ENCODE measurements at regions not wholly inside any gene's neighbourhood (a gene's known extent, or its start where the extent isn't known, plus 50 kb on each side); places are given as distances from the start of the nearest gene placed in this dataset.

GRCh38 chr14:99062772-99063418 is 209.1 kb downstream of the BCL11B start:
- TF ChIP-seq, protein P1, sequence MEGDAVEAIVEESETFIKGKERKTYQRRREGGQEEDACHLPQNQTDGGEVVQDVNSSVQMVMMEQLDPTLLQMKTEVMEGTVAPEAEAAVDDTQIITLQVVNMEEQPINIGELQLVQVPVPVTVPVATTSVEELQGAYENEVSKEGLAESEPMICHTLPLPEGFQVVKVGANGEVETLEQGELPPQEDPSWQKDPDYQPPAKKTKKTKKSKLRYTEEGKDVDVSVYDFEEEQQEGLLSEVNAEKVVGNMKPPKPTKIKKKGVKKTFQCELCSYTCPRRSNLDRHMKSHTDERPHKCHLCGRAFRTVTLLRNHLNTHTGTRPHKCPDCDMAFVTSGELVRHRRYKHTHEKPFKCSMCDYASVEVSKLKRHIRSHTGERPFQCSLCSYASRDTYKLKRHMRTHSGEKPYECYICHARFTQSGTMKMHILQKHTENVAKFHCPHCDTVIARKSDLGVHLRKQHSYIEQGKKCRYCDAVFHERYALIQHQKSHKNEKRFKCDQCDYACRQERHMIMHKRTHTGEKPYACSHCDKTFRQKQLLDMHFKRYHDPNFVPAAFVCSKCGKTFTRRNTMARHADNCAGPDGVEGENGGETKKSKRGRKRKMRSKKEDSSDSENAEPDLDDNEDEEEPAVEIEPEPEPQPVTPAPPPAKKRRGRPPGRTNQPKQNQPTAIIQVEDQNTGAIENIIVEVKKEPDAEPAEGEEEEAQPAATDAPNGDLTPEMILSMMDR (IDR thresholded peaks at IDR 0.05): no peak
- DNase-seq (ENCODE audit: low spot score) (no peak), ATAC-seq (ENCODE audit: low FRiP score) (no peak)

GRCh38 chr14:99063620-99064225 is 208.3 kb downstream of the BCL11B start:
- TF ChIP-seq, protein P1 (IDR thresholded peaks at IDR 0.05): no peak
- DNase-seq (ENCODE audit: low spot score): no peak
- ATAC-seq (ENCODE audit: low FRiP score): no peak

- no peak for DNase-seq (ENCODE audit: low spot score)
- ATAC-seq (ENCODE audit: low FRiP score): peak; percentile 78
- TF ChIP-seq, protein P1 (IDR thresholded peaks at IDR 0.05): no peak
Measured at GRCh38 chr14:99064262-99064954, 207.6 kb downstream of the BCL11B start.

DNA sequence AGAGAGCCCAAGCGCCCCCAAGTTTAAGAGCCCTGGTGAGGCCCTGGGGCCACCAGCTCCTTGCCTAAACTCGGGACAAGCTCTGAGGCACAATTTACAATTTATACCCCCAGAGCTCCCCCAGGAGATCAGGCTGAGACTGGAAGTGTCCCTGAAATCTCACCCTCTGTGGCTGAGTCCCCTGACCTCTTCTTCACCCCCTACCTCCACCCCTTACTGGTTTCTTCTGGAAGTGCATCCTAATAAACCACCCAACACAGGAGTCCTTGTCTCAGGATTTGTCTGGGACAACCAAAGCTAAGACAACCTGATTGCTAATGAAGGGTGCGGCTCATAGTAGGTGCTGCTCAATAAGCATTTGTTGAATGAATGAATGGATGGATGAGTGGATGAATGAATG is 206.4 kb downstream of the BCL11B start:
- DNase-seq (ENCODE audit: low spot score) (no peak), ATAC-seq (ENCODE audit: low FRiP score) (no peak)
- TF ChIP-seq, protein P1 (IDR thresholded peaks at IDR 0.05): no peak

DNA sequence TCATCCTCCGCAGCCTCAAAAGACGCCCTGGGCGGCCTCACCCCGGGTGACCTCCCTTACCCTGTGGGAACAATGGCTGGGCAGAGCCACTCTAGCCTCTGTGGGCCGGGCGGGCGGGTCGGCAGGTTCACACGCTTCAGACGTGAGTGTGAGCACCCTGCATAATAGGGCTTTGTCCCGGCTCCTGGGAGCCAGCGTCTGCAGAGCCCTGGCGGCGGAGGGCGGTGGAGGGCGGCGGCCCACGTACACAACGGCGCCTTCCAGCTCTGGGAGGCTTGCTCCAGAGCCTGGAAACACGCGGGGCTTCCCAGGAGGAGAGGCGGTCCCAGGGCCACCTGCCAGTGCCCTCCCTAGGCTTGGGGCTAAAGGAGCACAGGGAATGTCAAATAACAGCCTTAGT is 205.6 kb downstream of the BCL11B start:
- DNase-seq (ENCODE audit: low spot score) (no peak), ATAC-seq (ENCODE audit: low FRiP score) (no peak)
- TF ChIP-seq, protein P1 (IDR thresholded peaks at IDR 0.05): no peak

- ATAC-seq (ENCODE audit: low FRiP score): no peak
- TF ChIP-seq, protein P1 (IDR thresholded peaks at IDR 0.05): no peak
- DNase-seq (ENCODE audit: low spot score): no peak
Measured at GRCh38 chr14:99067141-99067920, 204.7 kb downstream of the BCL11B start.

Data from omental fat pad (tissue), 3 donors.